NB4 (cell line): ENCODE measurements at regions not wholly inside any gene's neighbourhood (a gene's known extent, or its start where the extent isn't known, plus 50 kb on each side); places are given as distances from the start of the nearest gene placed in this dataset.

Experiments
- DNase-seq: peaks from one replicate; pipeline ENCODE4 v3.0.0; 2010; ENCODE audit warnings: low read depth
- H3K4me3 ChIP-seq: one replicate; pipeline ENCODE4 v1.5.1; 2011; ENCODE audit warnings: mild to moderate bottlenecking, low read depth, low read length, moderate library complexity
- MYC ChIP-seq: IDR thresholded peaks from 2 replicates; pipeline ENCODE4 v1.6.1; 2011; ENCODE audit warnings: low read depth, low read length
- POLR2A ChIP-seq: IDR thresholded peaks from 2 replicates; pipeline ENCODE4 v1.6.1; 2011; ENCODE audit warnings: mild to moderate bottlenecking; ENCODE audit not compliant: insufficient read length; ENCODE audit errors: extremely low read depth
- TF ChIP-seq, protein P1 (sequence below): IDR thresholded peaks from one replicate; pipeline ENCODE4 v1.5.1; 2012; ENCODE audit warnings: low read depth, low read length
- TF ChIP-seq, protein P2 (sequence below): IDR thresholded peaks from 2 replicates; pipeline ENCODE4 v1.6.1; 2011; ENCODE audit warnings: low read depth, low read length

DNA sequence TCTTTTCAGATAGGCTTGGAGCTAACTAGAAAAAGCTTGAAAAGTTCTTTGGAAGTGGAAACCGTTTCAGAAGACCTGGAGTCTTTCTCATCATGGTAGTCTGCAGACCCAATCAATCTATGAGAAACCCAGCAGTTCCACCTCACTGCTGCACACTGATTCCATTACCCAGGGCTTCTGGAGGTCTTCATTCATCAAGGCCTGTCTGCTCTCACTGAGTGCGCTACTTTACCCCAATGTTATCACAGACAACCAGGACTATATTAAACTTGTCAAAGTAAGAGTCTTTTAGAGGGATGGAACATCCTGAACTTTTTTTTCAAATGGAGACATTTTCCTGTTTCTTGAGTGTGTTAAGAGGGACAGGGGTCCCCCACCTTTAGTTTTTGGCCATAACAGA is 93.1 kb downstream of the BOD1 start:
- TF ChIP-seq POLR2A (no peak), MYC (no peak)
- TF ChIP-seq, protein P1, sequence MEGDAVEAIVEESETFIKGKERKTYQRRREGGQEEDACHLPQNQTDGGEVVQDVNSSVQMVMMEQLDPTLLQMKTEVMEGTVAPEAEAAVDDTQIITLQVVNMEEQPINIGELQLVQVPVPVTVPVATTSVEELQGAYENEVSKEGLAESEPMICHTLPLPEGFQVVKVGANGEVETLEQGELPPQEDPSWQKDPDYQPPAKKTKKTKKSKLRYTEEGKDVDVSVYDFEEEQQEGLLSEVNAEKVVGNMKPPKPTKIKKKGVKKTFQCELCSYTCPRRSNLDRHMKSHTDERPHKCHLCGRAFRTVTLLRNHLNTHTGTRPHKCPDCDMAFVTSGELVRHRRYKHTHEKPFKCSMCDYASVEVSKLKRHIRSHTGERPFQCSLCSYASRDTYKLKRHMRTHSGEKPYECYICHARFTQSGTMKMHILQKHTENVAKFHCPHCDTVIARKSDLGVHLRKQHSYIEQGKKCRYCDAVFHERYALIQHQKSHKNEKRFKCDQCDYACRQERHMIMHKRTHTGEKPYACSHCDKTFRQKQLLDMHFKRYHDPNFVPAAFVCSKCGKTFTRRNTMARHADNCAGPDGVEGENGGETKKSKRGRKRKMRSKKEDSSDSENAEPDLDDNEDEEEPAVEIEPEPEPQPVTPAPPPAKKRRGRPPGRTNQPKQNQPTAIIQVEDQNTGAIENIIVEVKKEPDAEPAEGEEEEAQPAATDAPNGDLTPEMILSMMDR: no peak
- TF ChIP-seq, protein P2, sequence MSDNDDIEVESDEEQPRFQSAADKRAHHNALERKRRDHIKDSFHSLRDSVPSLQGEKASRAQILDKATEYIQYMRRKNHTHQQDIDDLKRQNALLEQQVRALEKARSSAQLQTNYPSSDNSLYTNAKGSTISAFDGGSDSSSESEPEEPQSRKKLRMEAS: no peak
- H3K4me3 ChIP-seq: no peak overlapping the region
- no peak for DNase-seq

DNA sequence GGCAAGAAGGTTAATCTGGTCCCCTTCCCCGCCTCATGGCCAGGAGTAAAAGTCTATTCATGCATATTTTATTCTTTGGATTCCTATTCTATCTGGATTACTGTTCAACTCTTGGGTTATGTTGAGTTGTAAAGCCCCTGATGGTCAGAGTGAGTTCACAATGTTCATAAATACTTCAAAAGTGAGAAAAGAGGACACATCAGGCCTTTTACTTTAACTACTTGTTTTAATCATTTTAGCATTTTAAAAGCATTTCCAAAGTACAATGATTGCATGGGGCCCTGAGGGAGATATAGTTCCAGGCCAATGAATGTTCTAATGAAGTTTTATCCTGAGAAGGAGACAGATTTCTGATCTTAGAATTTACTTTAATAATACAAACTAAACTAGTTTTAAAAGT is 93.9 kb downstream of the BOD1 start:
- DNase-seq: no peak
- H3K4me3 ChIP-seq: no peak overlapping the region
- TF ChIP-seq MYC: no peak
- TF ChIP-seq, protein P2: no peak
- TF ChIP-seq, protein P1: no peak
- TF ChIP-seq POLR2A: no peak

DNA sequence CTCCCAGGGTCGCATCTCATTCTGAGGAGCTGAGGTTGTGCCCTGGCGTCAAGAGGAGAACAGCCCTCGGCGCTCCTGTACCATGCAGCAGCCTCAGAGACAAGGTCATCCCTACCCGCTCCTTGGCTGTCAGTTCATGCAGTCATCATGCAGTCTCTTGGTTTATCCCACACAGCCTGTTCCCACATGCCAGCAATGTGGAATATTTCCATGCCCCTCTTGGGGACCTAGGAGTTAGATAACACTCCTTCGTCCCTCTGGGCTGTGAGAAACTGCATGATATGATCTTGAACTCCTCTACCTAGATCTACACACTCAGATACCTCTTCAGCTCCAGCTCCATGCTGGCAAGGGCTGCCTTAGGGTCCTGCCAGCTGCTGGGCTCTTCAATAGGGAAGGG is 97.6 kb downstream of the BOD1 start:
- no peak for DNase-seq
- TF ChIP-seq POLR2A (no peak), MYC (no peak)
- TF ChIP-seq, protein P1: no peak
- TF ChIP-seq, protein P2: no peak
- no peak overlapping the region for H3K4me3 ChIP-seq

- TF ChIP-seq, protein P2: no peak
- TF ChIP-seq POLR2A (no peak), MYC (no peak)
- TF ChIP-seq, protein P1: no peak
- DNase-seq: no peak
- H3K4me3 ChIP-seq: no peak overlapping the region
These were observed 98.8 kb downstream of the BOD1 start for GRCh38 chr5:173517648-173518047.

- DNase-seq: no peak
- no peak overlapping the region for H3K4me3 ChIP-seq
- TF ChIP-seq MYC (no peak), POLR2A (no peak)
- TF ChIP-seq, protein P2: no peak
- TF ChIP-seq, protein P1: no peak
These were observed 100.9 kb downstream of the BOD1 start for GRCh38 chr5:173515526-173515925.

- TF ChIP-seq MYC: no peak
- TF ChIP-seq, protein P1: no peak
- TF ChIP-seq, protein P2: no peak
- TF ChIP-seq POLR2A: no peak
- no peak for DNase-seq
These were observed 101.8 kb downstream of the BOD1 start for GRCh38 chr5:173514661-173515060.

More at GRCh38 chr5:173514661-173515060, 101.8 kb downstream of the BOD1 start:
- no peak overlapping the region for H3K4me3 ChIP-seq
